Activated CD4-positive, alpha-beta T cell treated with anti-CD3 and anti-CD28 coated beads, Interleukin-10, Interleukin-2, amounts not matched to agents 100 ng/mL and 50 ng/mL, durations not matched to agents 16 hours and 8 hours (primary cell): ENCODE measurements at regions not wholly inside any gene's neighbourhood (a gene's known extent, or its start where the extent isn't known, plus 50 kb on each side); places are given as distances from the start of the nearest gene placed in this dataset.

Experiments
- DNase-seq: peaks from one replicate; pipeline ENCODE4 v3.0.0-alpha.2; 2020

GRCh38 chr11:134679592-134679991, 267.6 kb upstream of the B3GAT1 start:
- no peak for DNase-seq

- no peak for DNase-seq
These were observed 266.7 kb upstream of the B3GAT1 start for GRCh38 chr11:134678744-134679143.

- DNase-seq: no peak
These were observed 266.0 kb upstream of the B3GAT1 start for GRCh38 chr11:134677891-134678551.

GRCh38 chr11:134677397-134677822, 265.4 kb upstream of the B3GAT1 start:
- no peak for DNase-seq

GRCh38 chr11:134676516-134677287, 264.7 kb upstream of the B3GAT1 start:
- no peak for DNase-seq

- DNase-seq: no peak
These were observed 263.9 kb upstream of the B3GAT1 start for GRCh38 chr11:134675983-134676382.

GRCh38 chr11:134674974-134675373, 262.9 kb upstream of the B3GAT1 start:
- no peak for DNase-seq

GRCh38 chr11:134670961-134671370, 258.9 kb upstream of the B3GAT1 start:
- DNase-seq: no peak

- DNase-seq: no peak
These were observed 258.3 kb upstream of the B3GAT1 start for GRCh38 chr11:134670247-134670782.

- DNase-seq: no peak
These were observed 257.8 kb upstream of the B3GAT1 start for GRCh38 chr11:134669796-134670195.

- DNase-seq: no peak
These were observed 256.8 kb upstream of the B3GAT1 start for GRCh38 chr11:134668796-134669195.

GRCh38 chr11:134668076-134668475, 256.0 kb upstream of the B3GAT1 start:
- DNase-seq: no peak

GRCh38 chr11:134667505-134667904, 255.5 kb upstream of the B3GAT1 start:
- DNase-seq: no peak

GRCh38 chr11:134667175-134667500, 255.1 kb upstream of the B3GAT1 start:
- DNase-seq: no peak

- DNase-seq: no peak
These were observed 254.5 kb upstream of the B3GAT1 start for GRCh38 chr11:134666273-134667174.

GRCh38 chr11:134665571-134666270, 253.7 kb upstream of the B3GAT1 start:
- no peak for DNase-seq

- no peak for DNase-seq
These were observed 253.1 kb upstream of the B3GAT1 start for GRCh38 chr11:134665188-134665535.

- no peak for DNase-seq
These were observed 252.6 kb upstream of the B3GAT1 start for GRCh38 chr11:134664447-134665187.

GRCh38 chr11:134663506-134664313, 251.7 kb upstream of the B3GAT1 start:
- DNase-seq: no peak

GRCh38 chr11:134662629-134663360, 250.8 kb upstream of the B3GAT1 start:
- DNase-seq: no peak
